HAP-1 (cell line): ENCODE measurements at regions not wholly inside any gene's neighbourhood (a gene's known extent, or its start where the extent isn't known, plus 50 kb on each side); places are given as distances from the start of the nearest gene placed in this dataset.
"Not testable (repeated sequence)": the region's sequence is repeated elsewhere in the genome, so short reads cannot be mapped to it uniquely, and the experiment has no call there.

Experiments
- DNase-seq, 2 experiments: peaks; one replicate each; pipeline ENCODE4 v3.0.0-alpha.2; 2016 to 2020; ENCODE audit warnings: low spot score in 2 of 2
- H3K27me3 ChIP-seq: fragments of 250-450 bp; sonication (Bioruptor Pico); 2 replicates; pipeline ENCODE4 v1.5.1; 2020; ENCODE audit warnings: low read depth, mild to moderate bottlenecking, moderate library complexity
- H3K36me3 ChIP-seq: fragments of 250-450 bp; sonication (Bioruptor Pico); replicated peaks from 2 replicates; pipeline ENCODE4 v1.5.1; 2020; ENCODE audit warnings: mild to moderate bottlenecking
- H3K4me1 ChIP-seq: fragments of 250-450 bp; sonication (Bioruptor Pico); 2 replicates; pipeline ENCODE4 v1.5.1; 2020; ENCODE audit warnings: mild to moderate bottlenecking
- H3K4me3 ChIP-seq: fragments of 250-450 bp; sonication (Bioruptor Pico); 2 replicates; pipeline ENCODE4 v1.5.1; 2020; ENCODE audit warnings: mild to moderate bottlenecking, moderate library complexity
- H3K9me3 ChIP-seq: fragments of 250-450 bp; sonication (Bioruptor Pico); 2 replicates; pipeline ENCODE4 v1.5.1; 2020; ENCODE audit warnings: mild to moderate bottlenecking, moderate library complexity
- in situ Hi-C: fragments of 300-500 bp; cut with MboI; formaldehyde crosslinking; loops from 3 replicates; pipeline ENCODE4 v1.14.3; 2020; ENCODE audit warnings: low sequenced_read_pairs, inconsistent platforms, mixed read lengths

GRCh38 chr18:42378854-42379253 lies 423.8 kb downstream of the PIK3C3 start:
- H3K36me3 ChIP-seq, H3K9me3 ChIP-seq, H3K4me3 ChIP-seq, in situ Hi-C loops, H3K27me3 ChIP-seq, DNase-seq: not testable (repeated sequence)
- peaks cover 13% of the 10 kb centered on the region for H3K4me1 ChIP-seq

- H3K9me3 ChIP-seq, H3K4me1 ChIP-seq, DNase-seq, H3K27me3 ChIP-seq, H3K4me3 ChIP-seq, H3K36me3 ChIP-seq, in situ Hi-C loops: not testable (repeated sequence)
Measured at GRCh38 chr18:42381236-42381635, 426.2 kb downstream of the PIK3C3 start.

DNA sequence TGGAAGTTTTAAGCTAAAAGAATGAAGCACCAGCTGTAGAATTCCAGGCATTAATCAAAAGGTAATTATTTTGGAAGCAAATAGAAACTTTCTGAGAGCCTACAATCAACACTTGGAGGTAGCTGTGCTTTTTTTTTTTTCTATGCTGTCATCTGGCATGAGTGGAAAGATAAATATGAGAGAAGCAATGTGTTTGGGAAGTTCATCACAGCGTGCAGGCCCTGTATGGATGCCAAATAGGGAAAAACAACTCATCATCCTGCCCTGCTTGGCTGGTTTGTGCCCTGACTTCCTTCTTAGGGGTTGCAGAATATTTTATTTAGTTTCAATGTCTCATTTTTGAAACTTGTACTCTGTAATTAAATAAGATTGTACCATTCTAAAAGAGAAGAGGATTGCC lies 437.4 kb downstream of the PIK3C3 start:
- H3K4me3 ChIP-seq = no peak overlapping the region
- H3K9me3 ChIP-seq = no peaks in the 10 kb centered on the region
- DNase-seq = no peak
- no peaks in the 10 kb centered on the region for H3K4me1 ChIP-seq
- H3K27me3 ChIP-seq = no peaks in the 10 kb centered on the region
- H3K36me3 ChIP-seq = no peaks in the 10 kb centered on the region
- in situ Hi-C loops = no loop called here

DNA sequence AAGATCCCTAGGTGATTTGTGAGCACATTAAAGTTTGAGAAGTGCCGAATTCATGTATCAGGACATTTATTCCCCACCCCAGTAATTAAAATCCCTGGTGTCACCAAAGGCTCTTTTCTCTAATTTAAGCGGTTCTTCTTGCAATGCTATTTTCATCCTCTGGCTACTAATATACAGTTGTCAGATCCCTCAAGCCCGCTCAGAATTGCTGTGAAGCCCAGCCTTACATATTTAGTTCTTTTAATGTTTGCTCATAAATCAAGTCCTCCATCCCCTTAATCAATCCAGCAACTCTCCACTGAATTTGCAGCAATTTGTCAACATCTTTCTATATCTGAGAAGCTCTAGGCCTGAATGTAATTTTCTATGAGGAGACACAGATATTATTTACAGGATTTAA lies 437.9 kb downstream of the PIK3C3 start:
- Histone ChIP-seq H3K36me3 (no peaks in the 10 kb centered on the region), H3K27me3 (no peaks in the 10 kb centered on the region), H3K4me3 (no peak overlapping the region), H3K9me3 (no peaks in the 10 kb centered on the region), H3K4me1 (no peaks in the 10 kb centered on the region)
- in situ Hi-C loops = no loop called here
- DNase-seq = no peak

- no peaks in the 10 kb centered on the region for H3K4me1 ChIP-seq
- H3K36me3 ChIP-seq = no peaks in the 10 kb centered on the region
- no peaks in the 10 kb centered on the region for H3K27me3 ChIP-seq
- in situ Hi-C loops = no loop called here
- DNase-seq = no peak
- no peaks in the 10 kb centered on the region for H3K9me3 ChIP-seq
- H3K4me3 ChIP-seq = no peak overlapping the region
Measured at GRCh38 chr18:42394238-42394637, 439.2 kb downstream of the PIK3C3 start.

DNA sequence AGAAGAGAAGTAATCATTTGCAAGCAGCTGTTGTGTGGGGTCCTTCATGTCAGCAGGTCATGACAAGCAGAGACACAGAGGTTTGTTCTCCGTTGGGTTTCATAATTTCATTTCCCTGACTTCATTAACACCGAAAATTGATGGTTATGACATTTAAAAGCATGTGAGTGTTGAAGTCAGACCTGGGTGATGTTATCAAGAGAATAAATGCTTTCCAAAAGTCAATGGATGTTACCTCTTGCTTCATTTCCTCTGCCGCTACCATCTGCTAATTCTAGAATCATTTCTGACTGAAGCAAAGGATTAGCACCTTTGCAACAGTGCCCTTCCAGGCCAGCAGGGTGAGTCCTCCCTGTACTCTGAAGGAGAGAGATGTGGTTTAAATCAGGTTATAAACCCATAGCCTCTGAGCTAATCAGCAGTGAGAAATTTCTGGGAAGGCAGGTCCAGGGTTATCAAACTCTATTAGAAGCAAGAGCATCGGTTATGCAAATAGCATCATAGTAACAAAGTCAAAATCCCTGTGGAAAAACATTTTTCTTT lies 446.2 kb downstream of the PIK3C3 start:
- DNase-seq = no peak
- Histone ChIP-seq H3K9me3 (no peaks in the 10 kb centered on the region), H3K4me3 (no peak overlapping the region), H3K27me3 (no peaks in the 10 kb centered on the region), H3K36me3 (no peaks in the 10 kb centered on the region), H3K4me1 (no peaks in the 10 kb centered on the region)
- in situ Hi-C loops = no loop called here

GRCh38 chr18:42404151-42404550 lies 449.1 kb downstream of the PIK3C3 start:
- Histone ChIP-seq H3K4me1 (no peaks in the 10 kb centered on the region), H3K36me3 (no peaks in the 10 kb centered on the region), H3K4me3 (no peak overlapping the region), H3K9me3 (peaks cover 4% of the 10 kb centered on the region; the same call in 1 of the 2 replicates), H3K27me3 (no peaks in the 10 kb centered on the region)
- no peak for DNase-seq
- in situ Hi-C loops = no loop called here

DNA sequence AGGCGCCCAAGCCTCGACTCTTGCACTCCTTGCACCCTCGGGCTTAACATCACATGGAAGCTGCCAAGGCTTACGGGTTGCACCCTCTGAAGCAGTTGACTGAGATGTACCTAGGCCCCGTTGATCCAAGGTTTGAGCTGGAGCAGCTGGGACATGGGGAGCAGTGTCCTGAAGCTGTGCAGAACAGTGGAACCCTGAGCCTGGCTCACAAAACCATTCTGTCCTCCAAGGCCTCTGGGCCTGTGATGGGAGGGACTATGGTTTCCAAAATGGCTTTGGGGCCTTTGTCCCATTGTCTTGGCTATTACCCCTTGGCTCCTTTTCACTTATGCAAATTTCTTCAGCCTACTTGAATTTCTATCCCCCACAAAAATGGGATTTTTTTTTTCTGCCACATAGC lies 454.0 kb downstream of the PIK3C3 start:
- peaks cover 11% of the 10 kb centered on the region; the same call in 1 of the 2 replicates for H3K9me3 ChIP-seq
- no peaks in the 10 kb centered on the region for H3K27me3 ChIP-seq
- in situ Hi-C loops = no loop called here
- H3K4me3 ChIP-seq = no peak overlapping the region
- peaks cover 4% of the 10 kb centered on the region for H3K4me1 ChIP-seq
- no peaks in the 10 kb centered on the region for H3K36me3 ChIP-seq
- DNase-seq = no peak

DNA sequence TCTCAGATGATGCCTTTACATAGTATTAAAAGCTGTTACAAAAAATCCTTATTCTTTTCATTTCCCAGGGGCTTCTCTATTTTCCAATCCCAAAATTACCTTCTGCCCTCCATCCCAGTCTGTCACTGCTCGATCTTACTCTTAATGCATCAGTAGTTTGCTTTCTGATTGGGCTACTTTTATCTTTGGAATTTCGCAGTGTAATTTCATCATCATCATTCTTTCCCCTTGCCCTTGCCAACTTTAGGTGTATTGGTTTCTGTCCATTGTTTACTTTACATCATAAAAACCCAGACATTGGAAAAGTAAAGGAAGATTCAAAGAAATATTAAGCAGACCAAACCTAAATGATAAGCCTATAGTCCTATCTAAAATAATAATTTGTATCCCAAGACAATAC lies 457.2 kb downstream of the PIK3C3 start:
- peaks cover 11% of the 10 kb centered on the region; the same call in 1 of the 2 replicates for H3K9me3 ChIP-seq

DNA sequence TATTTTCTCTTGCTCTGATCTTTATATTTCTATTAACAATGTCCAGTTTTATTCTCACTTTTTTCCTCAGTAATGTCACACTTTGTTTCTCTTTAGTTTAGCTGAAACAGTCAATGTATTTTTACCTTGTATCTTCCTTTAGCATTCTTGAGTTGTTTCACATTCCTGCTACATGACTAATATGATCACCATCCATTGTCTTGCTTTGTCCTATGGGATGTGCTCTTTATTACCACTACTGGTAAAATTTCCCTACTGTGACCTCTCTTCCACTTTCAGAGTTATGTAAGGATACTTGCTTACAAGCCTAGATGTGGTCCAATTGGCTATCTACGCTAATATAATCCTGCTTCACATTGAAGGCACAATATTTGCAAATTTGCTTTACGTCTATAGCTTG lies 457.9 kb downstream of the PIK3C3 start:
- DNase-seq = peak in 1 of 2 experiments; percentile 23
- peaks cover 4% of the 10 kb centered on the region for H3K4me1 ChIP-seq
- H3K4me3 ChIP-seq = no peak overlapping the region
- in situ Hi-C loops = no loop called here
- H3K36me3 ChIP-seq = no peaks in the 10 kb centered on the region
- peaks cover 11% of the 10 kb centered on the region; the same call in 1 of the 2 replicates for H3K9me3 ChIP-seq
- no peaks in the 10 kb centered on the region for H3K27me3 ChIP-seq

More for the DNA sequence above, 457.2 kb downstream of the PIK3C3 start:
- no peak overlapping the region for H3K4me3 ChIP-seq
- no peak for DNase-seq
- no peaks in the 10 kb centered on the region for H3K36me3 ChIP-seq
- no peaks in the 10 kb centered on the region for H3K27me3 ChIP-seq
- peaks cover 4% of the 10 kb centered on the region for H3K4me1 ChIP-seq
- in situ Hi-C loops = no loop called here

- Histone ChIP-seq H3K27me3 (no peaks in the 10 kb centered on the region), H3K9me3 (peaks cover 9% of the 10 kb centered on the region; the same call in 1 of the 2 replicates), H3K4me1 (peaks cover 4% of the 10 kb centered on the region), H3K4me3 (no peak overlapping the region), H3K36me3 (no peaks in the 10 kb centered on the region)
- no peak for DNase-seq
- in situ Hi-C loops = no loop called here
Measured at GRCh38 chr18:42413870-42414269, 458.8 kb downstream of the PIK3C3 start.

DNA sequence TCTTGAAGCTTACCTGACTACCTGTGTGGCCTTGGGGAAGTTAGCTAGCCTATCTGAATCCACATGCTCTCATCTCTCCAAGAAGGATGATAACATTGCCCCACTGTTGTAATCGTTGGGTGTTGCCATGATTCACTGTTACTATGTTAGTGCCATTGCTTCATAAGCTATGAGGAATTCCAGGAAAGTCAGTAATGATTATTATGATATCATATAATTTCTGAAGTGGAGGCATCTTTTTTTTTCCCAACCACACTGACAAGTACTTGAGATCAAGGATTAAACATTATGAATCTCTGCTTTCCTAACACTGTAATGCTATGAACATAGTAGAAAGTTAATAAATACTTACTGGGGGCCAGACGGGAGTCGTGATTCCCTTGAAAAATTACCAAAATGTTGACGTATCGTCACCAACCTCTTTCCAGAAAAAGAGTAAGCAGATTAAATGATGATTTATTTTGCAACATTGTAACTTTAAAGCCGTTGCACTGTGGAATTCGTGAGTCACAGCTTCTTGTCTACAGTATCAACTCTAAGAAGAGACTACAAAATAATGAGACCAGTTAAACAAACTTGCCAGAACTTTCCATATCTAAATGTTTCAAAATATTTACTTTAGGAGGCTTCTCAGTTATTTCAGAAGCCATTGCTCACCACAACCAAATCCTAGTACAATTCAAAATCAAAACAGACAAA lies 459.9 kb downstream of the PIK3C3 start:
- Histone ChIP-seq H3K4me3 (no peak overlapping the region), H3K4me1 (peaks cover 4% of the 10 kb centered on the region), H3K27me3 (no peaks in the 10 kb centered on the region), H3K36me3 (no peaks in the 10 kb centered on the region), H3K9me3 (no peaks in the 10 kb centered on the region)
- DNase-seq = no peak
- in situ Hi-C loops = no loop called here

- peaks cover 4% of the 10 kb centered on the region for H3K4me1 ChIP-seq
- in situ Hi-C loops = no loop called here
- H3K27me3 ChIP-seq = no peaks in the 10 kb centered on the region
- H3K4me3 ChIP-seq = no peak overlapping the region
- H3K9me3 ChIP-seq = no peaks in the 10 kb centered on the region
- no peak for DNase-seq
- no peaks in the 10 kb centered on the region for H3K36me3 ChIP-seq
Measured at GRCh38 chr18:42417189-42417588, 462.2 kb downstream of the PIK3C3 start.

GRCh38 chr18:42418121-42418520 lies 463.1 kb downstream of the PIK3C3 start:
- in situ Hi-C loops = no loop called here
- no peak for DNase-seq
- Histone ChIP-seq H3K4me3 (no peak overlapping the region), H3K9me3 (no peaks in the 10 kb centered on the region), H3K4me1 (no peaks in the 10 kb centered on the region), H3K36me3 (no peaks in the 10 kb centered on the region), H3K27me3 (no peaks in the 10 kb centered on the region)
